GM21825 (cell line): ENCODE measurements at regions not wholly inside any gene's neighbourhood (a gene's known extent, or its start where the extent isn't known, plus 50 kb on each side); places are given as distances from the start of the nearest gene placed in this dataset.

Experiments
- ATAC-seq: cut with Tn5 transposase; IDR thresholded peaks from one replicate; pipeline ENCODE4 v1.9.1; 2021; ENCODE audit warnings: mild to moderate bottlenecking, moderate library complexity; ENCODE audit not compliant: unreplicated experiment

DNA sequence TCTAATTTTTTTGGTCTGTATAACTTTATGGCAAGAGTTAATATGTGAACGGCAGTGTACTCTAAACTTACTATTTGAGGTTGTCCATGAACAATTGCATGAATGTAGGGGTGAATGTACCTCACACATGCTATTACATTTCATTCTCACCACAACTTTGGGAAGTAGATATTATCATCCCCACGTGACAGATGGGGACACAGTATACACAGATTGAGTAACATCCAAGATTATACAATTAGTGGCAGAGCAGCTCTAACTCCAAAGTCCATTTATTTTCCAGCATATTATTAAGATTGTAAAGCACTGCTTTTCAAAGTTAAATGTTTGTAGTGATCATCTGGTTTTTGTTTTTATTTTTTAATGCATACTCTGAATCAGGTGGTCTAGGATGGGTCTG lies 622.1 kb upstream of the ZEB2 start:
- no peak for ATAC-seq

DNA sequence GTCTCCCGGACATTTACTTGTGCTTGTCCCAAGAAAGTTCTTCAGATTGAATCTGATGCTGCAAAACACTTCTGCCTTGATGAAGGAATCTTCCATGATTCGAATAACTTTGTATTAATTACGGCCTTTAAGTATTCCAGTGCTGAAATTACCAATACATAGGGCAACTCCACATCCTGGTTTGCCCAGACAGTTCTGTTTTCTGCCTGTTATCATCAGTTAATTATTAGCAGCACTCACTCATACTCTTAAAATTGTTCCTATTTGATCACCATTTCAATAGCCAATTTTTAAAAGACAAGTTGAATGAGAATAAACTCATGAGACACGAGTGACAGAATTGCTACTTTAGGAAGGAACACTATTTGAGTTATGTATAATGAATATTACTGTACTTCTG lies 620.7 kb upstream of the ZEB2 start:
- ATAC-seq, result no peak

DNA sequence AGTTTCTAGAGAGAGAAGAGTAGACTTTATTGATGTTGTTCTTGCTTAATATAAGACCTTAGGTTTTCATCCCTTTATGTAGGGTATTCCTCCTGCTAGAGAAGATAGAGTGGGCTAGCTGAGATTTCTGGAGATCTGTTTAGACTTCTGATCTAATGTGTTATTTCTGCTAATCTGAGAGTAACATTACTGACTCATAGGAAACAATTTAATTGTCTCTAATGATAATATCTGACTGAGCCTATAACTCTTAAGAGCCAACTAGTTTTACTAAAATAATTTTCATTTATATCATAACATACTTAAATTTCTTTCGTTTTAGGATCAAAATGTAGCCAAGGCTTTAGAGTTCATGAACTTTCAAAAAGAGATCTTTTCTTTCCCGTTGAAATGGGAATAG lies 618.7 kb upstream of the ZEB2 start:
- ATAC-seq, result no peak

DNA sequence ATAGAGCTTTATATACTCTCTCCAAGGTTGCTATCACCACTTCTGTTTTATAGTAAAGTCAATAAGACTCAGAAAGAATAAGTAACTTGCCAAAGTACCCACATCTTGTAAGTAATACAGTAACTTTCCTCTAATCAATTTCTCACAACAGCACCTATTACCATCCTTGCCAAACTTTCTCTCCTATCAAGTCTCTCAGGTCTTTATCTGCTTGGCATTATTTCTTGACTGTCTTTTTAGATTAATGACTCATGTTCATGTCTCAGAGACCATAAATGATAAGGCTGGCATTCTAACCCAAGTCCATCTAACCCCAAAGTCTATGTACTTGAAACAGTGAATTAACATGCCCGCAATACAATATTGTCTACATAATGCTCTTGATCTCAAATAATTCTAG lies 618.0 kb upstream of the ZEB2 start:
- ATAC-seq, result no peak

DNA sequence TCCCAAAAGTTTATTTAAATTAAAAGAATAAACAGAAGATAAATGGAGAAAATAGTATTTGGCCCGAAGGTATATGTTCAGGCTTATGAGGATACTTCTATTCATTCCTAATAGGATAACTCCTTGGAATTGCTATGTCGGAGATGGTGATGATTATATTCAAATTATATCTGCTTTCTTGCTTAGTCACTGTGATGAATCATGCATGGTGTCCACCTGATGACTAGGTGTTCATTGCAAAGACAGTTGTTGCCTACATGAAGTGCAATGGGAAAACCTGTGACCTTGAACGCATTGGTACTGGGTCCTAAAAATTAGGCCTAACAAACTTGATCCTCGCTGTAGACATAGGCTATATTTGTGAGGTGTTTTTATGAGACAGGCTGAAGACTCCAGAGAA lies 617.3 kb upstream of the ZEB2 start:
- ATAC-seq, result no peak

DNA sequence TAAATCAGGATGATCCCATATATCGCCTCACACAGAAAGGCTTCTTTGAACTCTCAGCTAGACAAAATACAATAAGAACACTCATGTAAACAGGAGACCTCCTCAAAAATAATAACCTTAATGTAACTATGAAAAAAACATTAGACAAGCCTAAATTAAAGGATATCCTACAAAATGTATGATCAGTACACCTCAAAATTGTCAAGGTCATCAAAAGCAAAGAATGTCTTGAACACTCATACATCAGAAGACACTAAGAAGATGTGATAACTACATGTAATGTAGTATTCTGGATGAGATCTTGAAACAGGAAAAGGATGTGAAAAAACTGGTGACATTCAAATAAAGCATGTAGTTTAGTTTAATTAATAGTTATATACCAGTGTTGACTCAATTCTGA lies 616.8 kb upstream of the ZEB2 start:
- no peak for ATAC-seq

DNA sequence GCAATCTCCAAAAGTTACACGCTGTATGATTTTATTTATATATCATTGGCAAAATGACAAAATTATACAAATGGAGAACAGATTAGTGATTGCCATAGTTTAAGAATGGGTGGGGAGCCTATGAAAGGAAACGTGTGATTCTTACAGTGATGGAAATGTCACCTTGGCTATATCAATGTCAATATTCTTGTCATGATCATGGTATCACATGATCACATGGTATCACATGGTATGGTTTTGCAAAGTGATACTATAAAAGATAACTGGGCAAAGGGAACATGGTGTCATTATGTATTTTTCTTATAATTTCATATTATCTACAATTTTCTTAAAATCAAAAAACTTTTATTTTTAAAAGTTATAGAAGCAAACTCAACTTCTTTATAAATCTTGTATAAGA lies 606.2 kb upstream of the ZEB2 start:
- no peak for ATAC-seq

DNA sequence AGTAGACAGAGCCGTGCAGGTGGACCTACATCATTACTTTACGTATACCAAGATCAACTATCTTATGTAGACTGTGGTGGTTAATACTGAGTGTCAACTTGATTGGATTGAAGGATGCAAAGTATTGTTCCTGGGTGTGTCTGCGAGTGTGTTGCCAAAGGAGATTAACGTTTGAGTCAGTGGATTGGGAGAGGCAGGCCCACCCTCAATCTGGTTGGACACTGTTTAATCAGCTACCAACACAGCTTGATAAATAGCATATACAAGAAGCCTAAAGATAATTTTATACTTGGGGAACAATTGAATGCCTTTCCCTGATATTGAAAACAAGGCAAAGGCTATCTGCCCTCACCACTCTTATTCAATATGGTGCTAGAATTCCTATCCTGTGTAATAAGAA lies 604.2 kb upstream of the ZEB2 start:
- no peak for ATAC-seq

DNA sequence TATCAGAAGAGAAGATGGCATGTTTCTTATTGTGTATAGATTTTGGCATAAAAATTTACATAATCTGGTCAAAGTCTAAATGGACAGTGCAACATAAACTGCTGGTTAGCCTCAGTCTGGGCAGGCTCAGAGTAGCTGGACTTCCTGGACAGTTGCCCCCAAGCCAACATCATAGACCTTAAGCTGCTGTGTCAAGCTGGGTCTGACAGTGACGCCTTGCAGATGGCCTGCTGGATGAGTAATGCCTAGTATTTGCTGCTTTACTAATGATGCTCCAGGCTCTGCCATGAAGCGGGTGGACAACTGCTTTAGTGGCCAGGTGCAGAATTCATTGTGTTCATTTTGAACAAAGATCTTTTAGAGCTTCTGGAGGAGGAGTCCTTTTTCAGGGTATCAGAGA lies 603.7 kb upstream of the ZEB2 start:
- ATAC-seq, result no peak

DNA sequence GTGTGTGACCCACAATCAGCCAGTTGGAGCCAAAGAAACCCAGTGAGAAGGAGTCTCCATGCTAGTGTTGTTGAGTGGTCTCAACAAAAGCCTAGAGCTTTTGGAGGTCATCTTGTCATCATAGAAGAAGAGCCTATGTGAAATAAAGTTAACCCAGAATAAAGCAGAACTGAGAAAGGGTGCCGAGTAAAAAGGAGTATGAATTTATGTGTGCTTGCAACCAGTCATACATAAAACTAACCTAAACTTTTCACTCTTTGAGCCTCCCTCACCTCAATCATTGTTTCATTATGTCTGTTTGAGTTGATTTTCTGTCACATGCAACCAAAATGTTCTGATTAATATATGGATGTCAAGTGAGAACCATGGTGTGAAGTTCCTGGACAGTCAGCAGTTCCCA lies 599.3 kb upstream of the ZEB2 start:
- no peak for ATAC-seq

DNA sequence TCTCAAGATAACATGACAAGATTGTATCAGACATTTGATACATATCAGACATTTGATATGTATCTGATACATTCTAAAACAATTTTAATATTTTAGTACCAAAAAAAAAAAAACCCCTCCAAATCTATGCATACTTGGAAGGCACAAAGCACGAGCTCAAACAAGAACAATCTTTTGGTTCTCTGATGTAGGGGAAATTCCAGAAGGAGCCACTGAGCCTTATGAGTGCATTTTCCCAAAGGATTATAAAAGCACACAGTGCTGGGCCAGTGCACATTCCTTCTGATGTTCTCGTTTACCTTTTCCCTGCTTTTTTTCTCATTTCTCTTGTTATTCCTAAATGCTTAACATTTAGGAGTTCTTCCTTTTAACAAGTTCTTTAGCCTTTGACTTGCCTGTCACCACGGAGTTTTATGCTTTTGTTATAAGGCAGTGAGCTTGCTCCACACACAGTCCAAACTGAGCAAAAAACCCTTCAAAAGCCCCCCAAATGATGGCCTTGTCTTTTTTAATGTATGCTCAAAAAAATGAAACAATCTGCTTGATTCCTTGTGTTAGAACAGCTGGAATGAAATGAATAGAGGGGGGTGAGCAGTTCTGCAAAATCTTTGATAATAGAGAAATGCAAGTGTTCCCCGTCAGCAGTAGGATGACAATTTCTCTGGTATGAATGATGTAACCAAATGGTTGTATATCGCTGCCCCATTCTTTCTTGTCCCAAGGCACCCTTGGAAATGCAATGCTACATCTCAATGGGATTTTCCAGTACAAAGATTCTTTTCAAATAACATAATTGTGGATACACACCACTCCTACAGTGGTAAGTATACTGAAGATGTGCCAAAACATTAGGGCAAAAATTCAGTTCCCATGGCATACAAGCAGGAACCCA lies 597.2 kb upstream of the ZEB2 start:
- ATAC-seq, result no peak

DNA sequence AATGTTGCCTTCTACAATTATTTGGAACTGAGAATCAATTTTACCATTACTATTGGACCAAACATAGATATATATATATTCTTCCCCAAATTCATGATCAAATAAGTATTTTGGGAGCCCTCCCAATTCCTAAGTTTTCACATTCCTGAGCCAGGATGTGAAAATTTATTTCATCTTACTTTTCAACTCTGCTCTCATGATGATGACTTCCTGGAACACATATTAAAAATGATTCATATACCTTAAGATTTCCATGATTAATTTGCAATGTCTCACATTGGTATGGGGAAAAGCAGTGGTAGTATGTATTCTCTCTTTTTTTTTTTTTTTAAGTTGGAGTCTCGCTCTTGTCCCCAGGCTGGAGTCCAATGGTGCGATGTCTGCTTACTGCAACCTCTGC lies 596.1 kb upstream of the ZEB2 start:
- no peak for ATAC-seq

DNA sequence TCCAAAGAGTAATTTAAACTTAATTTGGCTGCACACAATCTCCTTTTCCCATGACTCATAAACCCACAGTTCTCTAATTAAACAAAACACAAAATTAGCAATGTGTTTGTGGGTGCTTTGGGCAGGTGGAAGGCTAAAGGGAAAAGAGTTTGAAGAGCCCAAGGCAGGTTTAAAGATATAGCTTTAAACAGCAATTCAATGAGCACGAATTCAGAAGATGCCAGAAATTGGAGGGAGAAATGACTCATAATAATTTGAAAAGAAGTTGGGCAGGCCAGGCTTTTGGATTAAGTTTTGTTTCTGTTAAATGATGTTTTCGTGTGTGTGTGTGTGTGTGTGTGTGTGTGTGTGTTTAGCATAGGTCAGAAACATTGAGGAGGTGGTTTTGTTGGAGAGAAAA lies 594.8 kb upstream of the ZEB2 start:
- ATAC-seq, result no peak

DNA sequence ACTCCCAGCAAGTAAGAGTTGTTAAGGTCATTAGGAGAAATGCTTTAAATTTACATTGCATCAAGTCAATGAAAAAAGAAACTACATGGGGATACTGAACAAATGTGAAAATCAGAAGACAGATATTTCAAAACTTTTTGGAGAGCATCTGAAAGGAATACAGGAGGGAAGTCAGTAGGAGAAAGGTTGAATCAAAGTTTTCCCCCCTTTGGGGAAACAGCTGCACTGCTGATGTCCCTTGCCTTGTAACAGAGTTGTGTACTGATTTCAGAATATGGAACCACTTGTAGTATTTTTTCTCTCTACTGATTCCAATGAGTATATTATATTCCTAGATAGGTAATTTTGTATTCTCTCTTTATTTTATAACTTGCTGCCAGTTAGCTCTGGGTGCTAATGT lies 592.5 kb upstream of the ZEB2 start:
- no peak for ATAC-seq

DNA sequence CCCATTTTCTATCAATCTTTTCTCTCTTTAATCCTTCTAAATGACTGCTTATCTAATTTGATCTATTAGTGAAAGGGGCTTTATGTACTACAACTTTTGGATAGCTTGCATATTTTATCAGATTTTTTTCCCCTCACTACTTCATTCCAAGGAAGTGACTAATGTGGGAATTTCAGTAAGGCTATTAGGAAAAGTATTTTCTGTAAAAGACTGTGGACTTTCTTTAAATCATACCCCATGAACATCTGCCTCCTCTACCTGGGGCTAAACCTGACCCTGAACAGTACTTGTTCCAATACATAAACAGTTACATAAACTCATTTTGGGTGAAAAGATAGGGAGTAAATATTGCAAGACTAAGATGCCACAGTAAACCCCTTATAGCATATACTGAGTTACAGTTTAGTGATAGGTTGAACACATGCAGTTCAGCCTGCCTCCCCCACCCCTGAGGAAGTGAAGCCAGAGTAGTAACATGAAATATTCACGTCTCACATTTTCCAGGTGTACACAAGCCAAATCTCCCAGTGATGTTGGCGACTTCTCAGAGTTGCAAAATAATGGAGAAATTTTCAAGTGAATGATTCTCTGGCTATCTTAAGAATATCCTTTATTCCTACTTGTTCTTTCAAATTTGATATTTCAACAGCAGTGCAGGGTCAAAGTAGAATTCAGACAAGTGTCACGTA lies 590.9 kb upstream of the ZEB2 start:
- no peak for ATAC-seq

DNA sequence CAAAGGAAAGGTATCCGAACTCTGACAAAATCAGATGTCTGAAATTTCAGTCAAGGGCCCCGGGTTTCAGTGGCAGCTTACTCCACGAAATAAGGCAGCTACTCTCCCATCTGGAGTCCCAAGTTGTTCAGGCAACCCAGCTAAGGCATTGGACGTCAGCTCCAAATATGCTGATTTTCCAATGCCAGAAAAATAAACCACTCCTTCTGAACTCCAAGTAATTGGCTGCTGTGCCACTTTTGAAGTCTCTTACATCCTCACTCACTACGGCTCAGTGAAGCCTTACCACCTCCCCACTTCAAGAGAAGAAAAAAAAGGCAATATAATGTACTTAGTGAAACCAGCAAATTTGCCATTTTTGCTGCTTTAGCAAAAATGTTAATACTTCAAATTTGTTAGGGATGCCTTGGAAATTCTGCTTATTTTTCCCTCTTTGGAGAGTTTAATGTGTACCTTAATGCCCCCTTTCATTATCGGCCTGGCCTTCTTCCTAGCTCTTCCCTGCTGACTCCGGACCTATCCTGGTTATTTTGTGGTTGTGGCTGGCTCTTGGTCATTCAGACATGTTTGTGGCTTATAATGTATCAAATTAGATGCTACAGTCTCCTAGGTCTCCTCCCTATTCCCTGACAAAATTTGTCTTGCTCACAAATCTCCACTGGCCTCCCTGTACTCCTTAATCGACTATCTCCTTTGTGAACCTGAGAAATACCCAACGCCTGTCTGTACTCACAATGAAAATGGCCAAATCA lies 589.2 kb upstream of the ZEB2 start:
- no peak for ATAC-seq

DNA sequence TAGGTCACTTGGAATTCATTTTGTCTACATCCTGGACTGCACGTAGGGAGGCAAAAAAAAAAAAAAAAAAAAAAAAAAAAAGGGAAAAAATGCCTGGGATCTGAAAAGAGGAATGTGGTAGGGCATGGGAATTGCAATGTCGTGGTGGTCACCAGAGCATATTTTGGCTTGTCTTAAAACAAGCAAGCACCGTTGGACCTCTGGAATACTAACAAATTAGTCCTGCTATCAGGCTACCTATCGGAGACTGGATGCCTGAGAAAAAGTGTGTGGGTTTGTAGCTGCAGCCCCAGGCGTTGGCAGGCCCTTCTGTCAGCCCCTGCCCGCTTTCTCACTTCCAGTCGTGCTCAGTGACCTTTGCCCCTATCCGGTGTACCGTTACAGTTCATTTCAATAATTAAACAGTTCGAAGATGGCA lies 588.5 kb upstream of the ZEB2 start:
- ATAC-seq, result no peak

DNA sequence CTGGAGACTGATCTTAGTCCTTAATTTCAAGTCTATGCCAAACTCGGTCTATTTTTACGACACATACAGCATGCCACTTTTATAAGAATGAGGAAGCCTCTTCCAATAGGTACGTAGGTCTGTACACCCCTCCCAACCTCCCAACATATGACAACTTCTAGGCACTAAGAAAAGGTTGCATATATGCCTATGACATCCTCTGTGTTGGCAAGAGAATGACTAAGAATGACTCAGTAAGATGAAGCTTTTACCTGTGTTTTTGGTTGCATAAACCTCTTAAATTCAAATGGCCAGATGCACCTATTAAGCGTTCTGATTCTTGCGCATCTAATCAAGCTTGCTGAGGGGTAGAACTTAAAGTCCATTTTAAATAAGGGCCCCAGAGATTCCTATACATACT lies 586.4 kb upstream of the ZEB2 start:
- no peak for ATAC-seq

DNA sequence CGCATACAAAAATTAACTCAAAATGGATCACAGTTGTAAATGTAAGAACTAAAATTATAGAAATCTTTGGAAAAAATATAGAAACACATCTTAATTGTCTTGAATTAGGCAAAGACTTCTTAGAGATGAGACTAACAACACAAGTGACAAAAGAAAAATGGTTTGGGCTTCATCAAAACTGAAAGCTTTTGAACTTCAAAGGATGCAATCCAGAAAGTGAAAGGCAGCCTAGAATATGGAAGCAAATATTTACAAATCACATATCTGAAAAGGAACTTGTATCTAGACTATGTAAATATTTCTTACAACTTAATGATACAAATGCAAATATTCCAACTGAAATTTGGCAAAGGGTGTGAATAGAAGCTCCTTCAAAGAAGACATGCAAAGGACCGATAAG lies 582.8 kb upstream of the ZEB2 start:
- ATAC-seq, result no peak

DNA sequence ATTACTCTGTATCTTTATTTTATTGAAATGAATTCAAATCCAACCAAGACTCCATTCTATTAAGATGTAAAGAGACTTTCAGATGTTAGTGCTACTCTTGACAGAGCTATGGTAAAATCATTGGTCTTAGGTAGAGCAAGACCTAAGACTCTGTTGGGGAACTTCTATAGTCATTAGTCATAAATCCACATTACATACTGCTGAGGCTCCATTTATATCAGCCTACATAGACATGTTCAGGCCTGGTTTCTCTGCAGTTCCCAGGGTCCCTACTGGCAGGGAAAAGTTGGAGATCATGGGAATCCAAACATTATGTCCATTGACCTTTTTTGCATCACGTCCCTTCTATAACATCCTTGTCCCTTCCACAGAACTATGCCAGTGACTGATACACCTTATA lies 580.4 kb upstream of the ZEB2 start:
- ATAC-seq, result no peak

DNA sequence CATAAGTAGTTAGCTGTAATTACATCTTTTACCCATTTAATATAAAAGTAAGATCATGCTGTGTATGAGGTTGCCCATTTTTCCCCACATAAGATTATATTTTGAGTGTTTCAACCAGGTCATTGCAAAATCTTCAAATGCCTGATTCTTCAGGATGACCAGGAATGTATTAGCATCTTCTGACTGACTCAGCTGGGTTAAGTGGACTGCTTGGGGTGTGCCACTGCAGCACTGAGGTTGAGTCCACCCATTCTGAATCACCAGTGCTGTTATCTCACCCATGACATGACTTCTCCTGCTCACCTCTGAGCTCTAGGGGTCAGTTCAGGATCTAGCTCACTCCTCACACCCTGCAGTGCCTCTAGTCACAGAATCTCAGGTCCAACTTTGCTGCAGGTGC lies 576.7 kb upstream of the ZEB2 start:
- ATAC-seq, result no peak
